ENCODE measurements at regions not wholly inside any gene's neighbourhood (a gene's known extent, or its start where the extent isn't known, plus 50 kb on each side); places are given as distances from the start of the nearest gene placed in this dataset.

GRCh38 chr3:143901105-143901504 is 52.8 kb upstream of the SLC9A9 start:
- no peak overlapping the region for H3K18ac ChIP-seq (ENCODE audit: low read depth in 1 of 2, low read length in 2 of 2)
- H3K4me1 ChIP-seq (ENCODE audit: control insufficient read depth, insufficient read depth, low read depth, low read length), result no peaks in the 10 kb centered on the region
- no peaks in the 10 kb centered on the region for H3K79me1 ChIP-seq (replicated peaks; ENCODE audit: low read length, poor library complexity, severe bottlenecking)
- no peak overlapping the region for H2BK5ac ChIP-seq (ENCODE audit: low read depth, low read length, poor library complexity, severe bottlenecking)
- no peaks in the 10 kb centered on the region for H3K9me3 ChIP-seq (ENCODE audit: control insufficient read depth, low read length)
- H3K27ac ChIP-seq (ENCODE audit: low read length, poor library complexity, severe bottlenecking), result no peak overlapping the region
- H3K36me3 ChIP-seq (ENCODE audit: control insufficient read depth in 1 of 2, insufficient read depth in 2 of 2, low read depth in 1 of 2, low read length in 2 of 2), result no peaks in the 10 kb centered on the region
- no peak overlapping the region for H2BK12ac ChIP-seq (ENCODE audit: low read length in 2 of 2)
- H3K4me2 ChIP-seq (ENCODE audit: low read length, poor library complexity, severe bottlenecking), result no peak overlapping the region
- H3K4ac ChIP-seq (ENCODE audit: low read depth in 1 of 2, low read length in 2 of 2), result no peak overlapping the region
- peak overlapping the region; percentile 11 for H3K9ac ChIP-seq (ENCODE audit: low read length)
- H3K4me3 ChIP-seq (ENCODE audit: insufficient read depth in 1 of 2, low read depth in 1 of 2, low read length in 2 of 2), result no peak overlapping the region
- DNase-seq, result peak; percentile 75
- no peak overlapping the region for H3K23ac ChIP-seq (ENCODE audit: low read length in 2 of 2)
- H4K8ac ChIP-seq (ENCODE audit: low read length), result no peak overlapping the region
- no peak overlapping the region for H2AFZ ChIP-seq (ENCODE audit: low read depth, low read length)
- no peak overlapping the region for H2BK120ac ChIP-seq (ENCODE audit: low read depth, low read length)
- H2AK5ac ChIP-seq (ENCODE audit: low read length, severe bottlenecking), result no peak overlapping the region
- no peak overlapping the region for H2BK15ac ChIP-seq (ENCODE audit: low read depth, poor library complexity, severe bottlenecking)
- no peaks in the 10 kb centered on the region for H3K27me3 ChIP-seq (ENCODE audit: control insufficient read depth in 1 of 2, insufficient read depth in 1 of 2, low read length in 2 of 2)
- no peak overlapping the region for H3K14ac ChIP-seq (ENCODE audit: low read length in 2 of 2)
- no peak overlapping the region for H4K91ac ChIP-seq (ENCODE audit: low read length)

GRCh38 chr3:143902210-143902609 is 53.9 kb upstream of the SLC9A9 start:
- no peak overlapping the region for H2BK120ac ChIP-seq (ENCODE audit: low read depth, low read length)
- no peaks in the 10 kb centered on the region for H3K79me1 ChIP-seq (replicated peaks; ENCODE audit: low read length, poor library complexity, severe bottlenecking)
- H3K4ac ChIP-seq (ENCODE audit: low read depth in 1 of 2, low read length in 2 of 2), result no peak overlapping the region
- H3K4me1 ChIP-seq (ENCODE audit: control insufficient read depth, insufficient read depth, low read depth, low read length), result no peaks in the 10 kb centered on the region
- no peak overlapping the region for H2BK15ac ChIP-seq (ENCODE audit: low read depth, poor library complexity, severe bottlenecking)
- WGBS, result 100% methylated on average over 3 of the region's 3 CpGs
- no peak overlapping the region for H3K9ac ChIP-seq (ENCODE audit: low read length)
- no peak overlapping the region for H3K18ac ChIP-seq (ENCODE audit: low read depth in 1 of 2, low read length in 2 of 2)
- H3K14ac ChIP-seq (ENCODE audit: low read length in 2 of 2), result no peak overlapping the region
- H4K8ac ChIP-seq (ENCODE audit: low read length), result no peak overlapping the region
- H3K9me3 ChIP-seq (ENCODE audit: control insufficient read depth, low read length), result no peaks in the 10 kb centered on the region
- H3K4me2 ChIP-seq (ENCODE audit: low read length, poor library complexity, severe bottlenecking), result no peak overlapping the region
- H3K36me3 ChIP-seq (ENCODE audit: control insufficient read depth in 1 of 2, insufficient read depth in 2 of 2, low read depth in 1 of 2, low read length in 2 of 2), result no peaks in the 10 kb centered on the region
- no peak overlapping the region for H2BK5ac ChIP-seq (ENCODE audit: low read depth, low read length, poor library complexity, severe bottlenecking)
- H2AK5ac ChIP-seq (ENCODE audit: low read length, severe bottlenecking), result no peak overlapping the region
- H2BK12ac ChIP-seq (ENCODE audit: low read length in 2 of 2), result no peak overlapping the region
- DNase-seq, result no peak
- H2AFZ ChIP-seq (ENCODE audit: low read depth, low read length), result no peak overlapping the region
- no peak overlapping the region for H3K4me3 ChIP-seq (ENCODE audit: insufficient read depth in 1 of 2, low read depth in 1 of 2, low read length in 2 of 2)
- H4K91ac ChIP-seq (ENCODE audit: low read length), result no peak overlapping the region
- no peak overlapping the region for H3K23ac ChIP-seq (ENCODE audit: low read length in 2 of 2)
- H3K27ac ChIP-seq (ENCODE audit: low read length, poor library complexity, severe bottlenecking), result no peak overlapping the region
- H3K27me3 ChIP-seq (ENCODE audit: control insufficient read depth in 1 of 2, insufficient read depth in 1 of 2, low read length in 2 of 2), result no peaks in the 10 kb centered on the region

- no peak overlapping the region for H3K27ac ChIP-seq (ENCODE audit: low read length, poor library complexity, severe bottlenecking)
- H2AK5ac ChIP-seq (ENCODE audit: low read length, severe bottlenecking), result no peak overlapping the region
- no peak overlapping the region for H2BK5ac ChIP-seq (ENCODE audit: low read depth, low read length, poor library complexity, severe bottlenecking)
- no peak overlapping the region for H2BK120ac ChIP-seq (ENCODE audit: low read depth, low read length)
- no peak overlapping the region for H2AFZ ChIP-seq (ENCODE audit: low read depth, low read length)
- no peak overlapping the region for H3K4ac ChIP-seq (ENCODE audit: low read depth in 1 of 2, low read length in 2 of 2)
- H3K27me3 ChIP-seq (ENCODE audit: control insufficient read depth in 1 of 2, insufficient read depth in 1 of 2, low read length in 2 of 2), result no peaks in the 10 kb centered on the region
- H3K36me3 ChIP-seq (ENCODE audit: control insufficient read depth in 1 of 2, insufficient read depth in 2 of 2, low read depth in 1 of 2, low read length in 2 of 2), result no peaks in the 10 kb centered on the region
- H4K91ac ChIP-seq (ENCODE audit: low read length), result no peak overlapping the region
- H3K79me1 ChIP-seq (replicated peaks; ENCODE audit: low read length, poor library complexity, severe bottlenecking), result no peaks in the 10 kb centered on the region
- no peak overlapping the region for H3K4me2 ChIP-seq (ENCODE audit: low read length, poor library complexity, severe bottlenecking)
- no peaks in the 10 kb centered on the region for H3K9me3 ChIP-seq (ENCODE audit: control insufficient read depth, low read length)
- H3K4me1 ChIP-seq (ENCODE audit: control insufficient read depth, insufficient read depth, low read depth, low read length), result no peaks in the 10 kb centered on the region
- H3K9ac ChIP-seq (ENCODE audit: low read length), result no peak overlapping the region
- H3K18ac ChIP-seq (ENCODE audit: low read depth in 1 of 2, low read length in 2 of 2), result no peak overlapping the region
- H2BK15ac ChIP-seq (ENCODE audit: low read depth, poor library complexity, severe bottlenecking), result no peak overlapping the region
- H3K14ac ChIP-seq (ENCODE audit: low read length in 2 of 2), result no peak overlapping the region
- no peak overlapping the region for H3K23ac ChIP-seq (ENCODE audit: low read length in 2 of 2)
- no peak overlapping the region for H3K4me3 ChIP-seq (ENCODE audit: insufficient read depth in 1 of 2, low read depth in 1 of 2, low read length in 2 of 2)
- DNase-seq, result no peak
- no peak overlapping the region for H4K8ac ChIP-seq (ENCODE audit: low read length)
- H2BK12ac ChIP-seq (ENCODE audit: low read length in 2 of 2), result no peak overlapping the region
Observed at GRCh38 chr3:143910756-143911155, 60.9 kb upstream of the DIPK2A start.

GRCh38 chr3:143914257-143914656 is 57.4 kb upstream of the DIPK2A start:
- Histone ChIP-seq H3K4ac (ENCODE audit: low read depth in 1 of 2, low read length in 2 of 2) (no peak overlapping the region), H2AK5ac (ENCODE audit: low read length, severe bottlenecking) (no peak overlapping the region), H3K9me3 (ENCODE audit: control insufficient read depth, low read length) (no peaks in the 10 kb centered on the region), H3K18ac (ENCODE audit: low read depth in 1 of 2, low read length in 2 of 2) (no peak overlapping the region), H3K4me3 (ENCODE audit: insufficient read depth in 1 of 2, low read depth in 1 of 2, low read length in 2 of 2) (no peak overlapping the region), H3K4me1 (ENCODE audit: control insufficient read depth, insufficient read depth, low read depth, low read length) (no peaks in the 10 kb centered on the region), H3K79me1 (replicated peaks; ENCODE audit: low read length, poor library complexity, severe bottlenecking) (no peaks in the 10 kb centered on the region), H3K27ac (ENCODE audit: low read length, poor library complexity, severe bottlenecking) (no peak overlapping the region), H3K27me3 (ENCODE audit: control insufficient read depth in 1 of 2, insufficient read depth in 1 of 2, low read length in 2 of 2) (no peaks in the 10 kb centered on the region), H3K14ac (ENCODE audit: low read length in 2 of 2) (no peak overlapping the region), H3K4me2 (ENCODE audit: low read length, poor library complexity, severe bottlenecking) (no peak overlapping the region), H4K8ac (ENCODE audit: low read length) (no peak overlapping the region), H3K36me3 (ENCODE audit: control insufficient read depth in 1 of 2, insufficient read depth in 2 of 2, low read depth in 1 of 2, low read length in 2 of 2) (no peaks in the 10 kb centered on the region), H3K23ac (ENCODE audit: low read length in 2 of 2) (no peak overlapping the region), H2BK12ac (ENCODE audit: low read length in 2 of 2) (no peak overlapping the region), H2BK5ac (ENCODE audit: low read depth, low read length, poor library complexity, severe bottlenecking) (no peak overlapping the region), H2BK15ac (ENCODE audit: low read depth, poor library complexity, severe bottlenecking) (no peak overlapping the region), H3K9ac (ENCODE audit: low read length) (no peak overlapping the region), H4K91ac (ENCODE audit: low read length) (no peak overlapping the region), H2AFZ (ENCODE audit: low read depth, low read length) (no peak overlapping the region), H2BK120ac (ENCODE audit: low read depth, low read length) (no peak overlapping the region)
- DNase-seq, result no peak
- WGBS, result 67% methylated on average over 2 of the region's 2 CpGs

Data from mesenchymal stem cell (in vitro differentiated cells and primary cell).